H1 (cell line): ENCODE measurements at regions not wholly inside any gene's neighbourhood (a gene's known extent, or its start where the extent isn't known, plus 50 kb on each side); places are given as distances from the start of the nearest gene placed in this dataset.

Experiments
- CTCF ChIA-PET: fragments of 300-600 bp; sonication (Branson Sonifier 250); formaldehyde crosslinking; loops from one replicate; lab custom pipeline; 2021; ENCODE audit not compliant: partially characterized antibody; lab: Charles Lee
- POLR2A ChIA-PET: fragments of 300-600 bp; sonication (Branson Sonifier 250); formaldehyde crosslinking; loops from one replicate; lab custom pipeline; 2021; ENCODE audit warnings: inconsistent platforms; ENCODE audit not compliant: partially characterized antibody; lab: Charles Lee
- DNase-seq, 2 experiments: peaks; one replicate each; pipeline versions ENCODE4 v3.0.0 to v3.0.0-alpha.2; 2010 to 2022; ENCODE audit warnings: low spot score in 2 of 2, low read depth in 1 of 2, mixed read lengths in 1 of 2
- FAIRE-seq: peaks from 2 replicates; lab custom pipeline; 2011; peaks lifted over from hg19 to GRCh38; lab: Jason Lieb, UNC
- H2AFZ ChIP-seq: 2 replicates; pipeline ENCODE4 v1.8.1; 2012; ENCODE audit warnings: low read length, inconsistent platforms
- H2AK5ac ChIP-seq: 2 replicates; pipeline ENCODE4 v1.6.1; 2013; ENCODE audit warnings: low read depth, low read length
- H2BK120ac ChIP-seq: replicated peaks from 2 replicates; pipeline ENCODE3; 2013; ENCODE audit warnings: low read depth, low read length, inconsistent platforms
- H2BK12ac ChIP-seq: 2 replicates; pipeline ENCODE4 v1.6.1; 2013; ENCODE audit warnings: low read depth, low read length
- H2BK15ac ChIP-seq: 2 replicates; pipeline ENCODE4 v1.6.1; 2013; ENCODE audit warnings: low read length
- H2BK20ac ChIP-seq: 2 replicates; pipeline ENCODE4 v1.6.1; 2013; ENCODE audit warnings: low read length
- H2BK5ac ChIP-seq: 2 replicates; pipeline ENCODE4 v1.6.1; 2013; ENCODE audit warnings: low read depth, low read length
- H3K14ac ChIP-seq: 2 replicates; pipeline ENCODE4 v1.6.1; 2013; ENCODE audit warnings: inconsistent platforms; ENCODE audit not compliant: insufficient read length
- H3K18ac ChIP-seq: 2 replicates; pipeline ENCODE4 v1.6.1; 2013; ENCODE audit warnings: low read length; ENCODE audit errors: extremely low read depth
- H3K23ac ChIP-seq: 2 replicates; pipeline ENCODE4 v1.6.1; 2013; ENCODE audit warnings: inconsistent platforms; ENCODE audit not compliant: insufficient read length
- H3K23me2 ChIP-seq: 2 replicates; pipeline ENCODE4 v1.6.1; 2013; ENCODE audit warnings: low read depth, low read length
- H3K27ac ChIP-seq: 2 replicates; pipeline ENCODE4 v1.6.1; 2011; ENCODE audit warnings: low read depth, low read length, inconsistent platforms
- H3K27me3 ChIP-seq, 4 experiments: replicated peaks in 1 of 4; 1 replicate in 1 of 4; 2 replicates in 3 of 4; pipeline versions ENCODE4 v1.6.1 to v1.8.1; 2011 to 2013; ENCODE audit warnings: low read length in 3 of 4, mild to moderate bottlenecking in 3 of 4, inconsistent platforms in 2 of 4, mixed read lengths in 2 of 4, moderate library complexity in 1 of 4; ENCODE audit not compliant: control insufficient read depth in 3 of 4, insufficient read depth in 3 of 4; ENCODE audit errors: extremely low read depth in 1 of 4
- H3K36me3 ChIP-seq, 4 experiments: 2 replicates each; pipeline versions ENCODE4 v1.6.1 to v1.8.1; 2011 to 2013; ENCODE audit warnings: mild to moderate bottlenecking in 4 of 4, low read length in 3 of 4, moderate library complexity in 2 of 4, control low read depth in 1 of 4, inconsistent platforms in 1 of 4; ENCODE audit not compliant: insufficient read depth in 4 of 4, control insufficient read depth in 2 of 4
- H3K4ac ChIP-seq: replicated peaks from 2 replicates; pipeline ENCODE3; 2013; ENCODE audit warnings: low read length, low read depth, mixed read lengths, inconsistent platforms; ENCODE audit not compliant: insufficient read length
- H3K4me1 ChIP-seq, 4 experiments: replicated peaks in 1 of 4; 1 replicate in 1 of 4; 2 replicates in 3 of 4; pipeline versions ENCODE4 v1.6.1 to v1.8.1; 2011 to 2013; ENCODE audit warnings: low read length in 3 of 4, inconsistent platforms in 2 of 4, mixed read lengths in 1 of 4; ENCODE audit not compliant: insufficient read depth in 4 of 4, control insufficient read depth in 3 of 4
- H3K4me2 ChIP-seq, 2 experiments: 2 replicates each; pipeline versions ENCODE4 v1.6.1 to v1.8.1; 2011 to 2013; ENCODE audit warnings: low read depth in 2 of 2, low read length in 2 of 2, control low read depth in 1 of 2, inconsistent platforms in 1 of 2, mild to moderate bottlenecking in 1 of 2; ENCODE audit not compliant: insufficient read depth in 1 of 2
- H3K4me3 ChIP-seq, 4 experiments: fragments of 200-600, 300-600 bp in 1 of 4; sonication (generic), shearing (Covaris generic), sonication (Bioruptor Twin) in 1 of 4; 2 replicates each; pipeline versions ENCODE4 v1.5.1 to v1.8.1; 2011 to 2016; ENCODE audit warnings: low read length in 4 of 4, low read depth in 3 of 4, control low read depth in 2 of 4, inconsistent platforms in 2 of 4, mild to moderate bottlenecking in 2 of 4, mixed read lengths in 1 of 4, moderate library complexity in 1 of 4; ENCODE audit not compliant: insufficient read depth in 2 of 4; ENCODE audit errors: extremely low read depth in 1 of 4
- H3K56ac ChIP-seq: replicated peaks from 2 replicates; pipeline ENCODE3; 2013; ENCODE audit warnings: low read depth, mild to moderate bottlenecking, mixed read lengths, low read length, inconsistent platforms; ENCODE audit not compliant: insufficient read length
- H3K79me1 ChIP-seq: 2 replicates; pipeline ENCODE4 v1.6.1; 2013; ENCODE audit warnings: low read depth, low read length, control low read depth
- H3K79me2 ChIP-seq, 2 experiments: 2 replicates each; pipeline versions ENCODE4 v1.6.1 to v1.8.1; 2012 to 2013; ENCODE audit warnings: low read length in 2 of 2, mild to moderate bottlenecking in 2 of 2, inconsistent platforms in 1 of 2; ENCODE audit not compliant: insufficient read depth in 2 of 2, control insufficient read depth in 1 of 2
- H3K9ac ChIP-seq, 4 experiments: replicated peaks in 1 of 4; 1 replicate in 1 of 4; 2 replicates in 3 of 4; pipeline versions ENCODE4 v1.6.1 to v1.8.1; 2011 to 2013; ENCODE audit warnings: low read depth in 3 of 4, low read length in 3 of 4, control low read depth in 2 of 4, mild to moderate bottlenecking in 2 of 4, moderate library complexity in 2 of 4, inconsistent platforms in 1 of 4; ENCODE audit errors: extremely low read depth in 1 of 4
- H3K9me3 ChIP-seq, 2 experiments: 2 replicates each; pipeline versions ENCODE4 v1.6.1 to v1.8.1; 2012 to 2013; ENCODE audit warnings: mild to moderate bottlenecking in 2 of 2, moderate library complexity in 2 of 2, control low read depth in 1 of 2, inconsistent platforms in 1 of 2, low read depth in 1 of 2, low read length in 1 of 2, mixed read lengths in 1 of 2; ENCODE audit not compliant: insufficient read depth in 2 of 2
- H4K20me1 ChIP-seq, 2 experiments: replicated peaks in 1 of 2; 2 replicates each; pipeline versions ENCODE3 to v1.8.1; 2011 to 2013; ENCODE audit warnings: inconsistent platforms in 2 of 2, low read length in 2 of 2, mild to moderate bottlenecking in 1 of 2; ENCODE audit not compliant: insufficient read depth in 2 of 2, control insufficient read depth in 1 of 2
- H4K5ac ChIP-seq: 2 replicates; pipeline ENCODE4 v1.6.1; 2013; ENCODE audit warnings: low read length, low read depth, mixed read lengths, inconsistent platforms; ENCODE audit not compliant: insufficient read length
- H4K8ac ChIP-seq: 2 replicates; pipeline ENCODE4 v1.8.0; 2013; ENCODE audit warnings: mild to moderate bottlenecking, moderate library complexity, low read length, inconsistent platforms; ENCODE audit not compliant: insufficient read depth; ENCODE audit errors: extremely low read depth
- H4K91ac ChIP-seq: replicated peaks from 2 replicates; pipeline ENCODE3; 2013; ENCODE audit warnings: low read length, mixed read lengths, inconsistent platforms; ENCODE audit not compliant: insufficient read length
- FOSL1 ChIP-seq: IDR thresholded peaks from 2 replicates; pipeline ENCODE4 v1.6.1; 2011; ENCODE audit warnings: mild to moderate bottlenecking, low read depth, low read length, moderate library complexity; ENCODE audit not compliant: insufficient read depth
- HDAC6 ChIP-seq: IDR thresholded peaks from one replicate; pipeline ENCODE4 v1.7.1; 2012; ENCODE audit warnings: low read depth, mild to moderate bottlenecking, inconsistent platforms, low read length, moderate library complexity
- MAFK ChIP-seq: IDR thresholded peaks from 2 replicates; pipeline ENCODE4 v1.6.1; 2012; ENCODE audit warnings: low read depth, mild to moderate bottlenecking, improper control_type of control experiment, low read length
- WGBS, 2 experiments: shearing (Covaris generic) in 1 of 2; methylation state at CpG; one replicate each; pipeline versions ENCODE4 v1.1.6 to v1.1.7; 2013 to 2015; ENCODE audit warnings: low lambda C conversion rate in 2 of 2, mixed read lengths in 2 of 2, inconsistent platforms in 1 of 2, low coverage in 1 of 2, missing lambda C conversion rate in 1 of 2; ENCODE audit not compliant: insufficient replicate concordance in 2 of 2, insufficient coverage in 1 of 2, insufficient read length in 1 of 2; ENCODE audit errors: extremely low coverage in 1 of 2, missing lambda C conversion rate in 1 of 2; 5-methylcytosine and 5-hydroxymethylcytosine counted together
- TF ChIP-seq, protein P1 (sequence below): IDR thresholded peaks from 2 replicates; pipeline ENCODE4 v1.6.1; 2012; ENCODE audit warnings: inconsistent platforms

DNA sequence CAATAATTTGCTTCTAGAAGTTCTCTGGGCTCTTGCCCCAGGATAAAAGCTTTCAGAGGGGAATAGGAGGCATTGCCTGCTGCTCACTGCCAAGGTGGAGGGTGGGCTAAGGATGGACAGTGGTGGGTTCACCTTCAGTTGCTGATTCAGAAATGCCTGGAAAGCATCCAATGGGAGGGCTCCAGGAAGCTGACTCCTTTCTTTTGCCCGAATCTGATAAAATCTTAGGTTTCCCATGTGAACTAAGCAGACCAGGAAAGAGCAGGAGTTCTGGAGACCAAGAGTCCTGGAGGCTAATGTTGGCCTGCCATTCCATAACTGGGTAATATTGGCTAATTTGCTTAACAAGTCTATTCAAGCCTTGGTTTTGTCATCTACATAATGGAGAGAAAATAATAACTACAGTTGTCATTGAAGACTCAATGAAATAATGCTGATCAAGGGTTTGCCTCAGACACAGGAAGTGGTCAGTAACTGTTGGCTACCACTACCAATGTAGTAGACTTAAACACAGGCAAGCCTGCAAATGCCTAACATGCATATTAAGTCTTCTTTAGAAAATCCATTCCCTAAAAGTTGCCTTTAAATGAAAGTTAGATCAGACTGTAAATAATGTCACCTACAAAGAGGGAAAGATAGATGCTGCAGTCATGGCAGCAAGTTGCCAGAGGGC is 528.4 kb upstream of the NBEA start:
- H4K20me1 ChIP-seq = no peaks in the 10 kb centered on the region
- H2AFZ ChIP-seq = no peak overlapping the region
- no peak overlapping the region for H3K4me2 ChIP-seq
- no peak overlapping the region for H2BK15ac ChIP-seq
- H3K9ac ChIP-seq = no peak overlapping the region
- no peak overlapping the region for H3K27ac ChIP-seq
- H2BK20ac ChIP-seq = no peak overlapping the region
- H2AK5ac ChIP-seq = no peak overlapping the region
- H2BK5ac ChIP-seq = no peak overlapping the region
- H3K18ac ChIP-seq = no peak overlapping the region
- no peak overlapping the region for H3K14ac ChIP-seq
- no peak overlapping the region for H4K8ac ChIP-seq
- 89% methylated on average over 1 of the region's 1 CpG; no CpG with 5 or more reads in 1 of the 2 experiments for WGBS, 2 experiments
- TF ChIP-seq HDAC6 (no peak), FOSL1 (no peak), MAFK (no peak)
- TF ChIP-seq, protein P1, sequence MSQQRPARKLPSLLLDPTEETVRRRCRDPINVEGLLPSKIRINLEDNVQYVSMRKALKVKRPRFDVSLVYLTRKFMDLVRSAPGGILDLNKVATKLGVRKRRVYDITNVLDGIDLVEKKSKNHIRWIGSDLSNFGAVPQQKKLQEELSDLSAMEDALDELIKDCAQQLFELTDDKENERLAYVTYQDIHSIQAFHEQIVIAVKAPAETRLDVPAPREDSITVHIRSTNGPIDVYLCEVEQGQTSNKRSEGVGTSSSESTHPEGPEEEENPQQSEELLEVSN = no peak
- H3K23ac ChIP-seq = no peak overlapping the region
- no peak overlapping the region for H4K5ac ChIP-seq
- H3K4me1 ChIP-seq = no peaks in the 10 kb centered on the region
- no peak overlapping the region for H3K56ac ChIP-seq
- H3K36me3 ChIP-seq = no peaks in the 10 kb centered on the region
- POLR2A ChIA-PET = no interaction called here
- H4K91ac ChIP-seq = no peak overlapping the region
- CTCF ChIA-PET = interaction anchor here (0.8 kb wide), 1 partner anchor 10 kb away, joined by 3 read pairs; no protein-coding TSS in a partner anchor
- no peak overlapping the region for H3K4ac ChIP-seq
- no peaks in the 10 kb centered on the region for H3K79me1 ChIP-seq
- no peak overlapping the region for H2BK12ac ChIP-seq
- no peaks in the 10 kb centered on the region; the same call in 1 of the 2 replicates for H3K23me2 ChIP-seq
- no peaks in the 10 kb centered on the region for H3K27me3 ChIP-seq
- H3K9me3 ChIP-seq = no peaks in the 10 kb centered on the region
- H2BK120ac ChIP-seq = no peak overlapping the region
- no peak overlapping the region for H3K4me3 ChIP-seq
- FAIRE-seq (no peak), DNase-seq (no peak)
- no peaks in the 10 kb centered on the region for H3K79me2 ChIP-seq
